B cell (primary cell): ENCODE measurements at regions not wholly inside any gene's neighbourhood (a gene's known extent, or its start where the extent isn't known, plus 50 kb on each side); places are given as distances from the start of the nearest gene placed in this dataset.

Source experiments
- ATAC-seq: fragments of 200-7000 bp; cut with Tn5 transposase; one replicate; pipeline ENCODE4 v1.10.0; 2021; ENCODE audit warnings: low read depth, mild to moderate bottlenecking, moderate number of reproducible peaks, moderate library complexity
- CTCF ChIA-PET: fragments of 350-600 bp; sonication (Branson Sonifier 250); formaldehyde crosslinking; loops from one replicate; lab custom pipeline; 2021; ENCODE audit warnings: antibody characterized with exemption, inconsistent platforms; lab: Charles Lee
- POLR2A ChIA-PET: fragments of 350-600 bp; sonication (Branson Sonifier 250); formaldehyde crosslinking; loops from one replicate; lab custom pipeline; 2021; ENCODE audit warnings: antibody characterized with exemption; lab: Charles Lee
- DNase-seq: peaks from one replicate; pipeline ENCODE4 v3.0.0; 2013
- H2AFZ ChIP-seq: 2 replicates; pipeline ENCODE4 v1.6.1; 2012; ENCODE audit warnings: mild to moderate bottlenecking, low read depth, low read length; ENCODE audit not compliant: insufficient read depth, poor library complexity, severe bottlenecking
- H3K27ac ChIP-seq, 2 donors: 1 replicate in 1 of 2; 2 replicates in 1 of 2; pipeline ENCODE4 v1.5.1; 2012 to 2013; ENCODE audit warnings: low read length in 2 of 2, mild to moderate bottlenecking in 2 of 2, moderate library complexity in 1 of 2
- H3K27me3 ChIP-seq, 4 experiments: fragments of 200-600 bp in 1 of 4; sonication (generic) in 1 of 4; replicated peaks in 1 of 4; 1 replicate in 2 of 4; 2 replicates in 2 of 4; pipeline versions ENCODE4 v1.6.1 to v1.7.0; 2013 to 2016; ENCODE audit warnings: low read length in 3 of 4, mild to moderate bottlenecking in 2 of 4, mixed read lengths in 1 of 4, moderate library complexity in 1 of 4; ENCODE audit not compliant: insufficient read depth in 4 of 4, control insufficient read depth in 3 of 4; ENCODE audit errors: control extremely low read depth in 1 of 4
- H3K36me3 ChIP-seq, 2 experiments: replicated peaks in 1 of 2; 1 replicate in 1 of 2; 2 replicates in 1 of 2; pipeline versions ENCODE4 v1.6.1 to v1.7.1; 2013; ENCODE audit warnings: low read length in 1 of 2; ENCODE audit not compliant: insufficient read depth in 2 of 2, control insufficient read depth in 1 of 2; ENCODE audit errors: control extremely low read depth in 1 of 2, extremely low read depth in 1 of 2
- H3K4me1 ChIP-seq, 2 donors: fragments of 200-600 bp in 1 of 2; sonication (generic) in 1 of 2; 1 replicate in 1 of 2; 2 replicates in 1 of 2; pipeline versions ENCODE4 v1.5.1 to v1.6.1; 2013 to 2017; ENCODE audit warnings: low read length in 2 of 2; ENCODE audit not compliant: control insufficient read depth in 2 of 2, insufficient read depth in 2 of 2
- H3K4me2 ChIP-seq: replicated peaks from 2 replicates; pipeline ENCODE3; 2012; ENCODE audit warnings: mild to moderate bottlenecking, low read depth, low read length; ENCODE audit not compliant: poor library complexity, severe bottlenecking
- H3K4me3 ChIP-seq, 5 experiments: fragments of 200-600 bp in 1 of 5; sonication (generic) in 1 of 5; 1 replicate in 3 of 5; 2 replicates in 2 of 5; pipeline versions ENCODE4 v1.5.1 to v1.7.0; 2011 to 2016; ENCODE audit warnings: low read length in 4 of 5, mild to moderate bottlenecking in 4 of 5, low read depth in 2 of 5, control low read depth in 1 of 5, moderate library complexity in 1 of 5; ENCODE audit not compliant: insufficient read depth in 1 of 5; ENCODE audit errors: control extremely low read depth in 1 of 5, extremely low read depth in 1 of 5
- H3K79me2 ChIP-seq: fragments of 200-600 bp; sonication (generic); one replicate; pipeline ENCODE4 v1.6.0; 2016; ENCODE audit warnings: low read length; ENCODE audit not compliant: control insufficient read depth, insufficient read depth
- H3K9ac ChIP-seq: fragments of 200-600 bp; sonication (generic); 2 replicates; pipeline ENCODE4 v1.6.1; 2017; ENCODE audit warnings: mild to moderate bottlenecking, low read length, moderate library complexity
- H3K9me3 ChIP-seq, 3 donors: one replicate each; pipeline versions ENCODE4 v1.6.1 to v1.7.1; 2013; ENCODE audit warnings: low read length in 2 of 3; ENCODE audit not compliant: control insufficient read depth in 2 of 3, insufficient read depth in 1 of 3; ENCODE audit errors: control extremely low read depth in 1 of 3
- H4K20me1 ChIP-seq: 2 replicates; pipeline ENCODE4 v1.6.0; 2012; ENCODE audit warnings: mild to moderate bottlenecking, low read length; ENCODE audit not compliant: insufficient read depth, control insufficient read depth, poor library complexity, severe bottlenecking
- H3K27ac Mint-ChIP-seq: one replicate; pipeline ENCODE4 v1.8.0; 2021; ENCODE audit warnings: mixed read lengths
- H3K27me3 Mint-ChIP-seq: one replicate; pipeline ENCODE4 v1.8.0; 2021; ENCODE audit warnings: mixed read lengths
- H3K4me1 Mint-ChIP-seq: one replicate; pipeline ENCODE4 v1.8.0; 2021; ENCODE audit warnings: mixed read lengths
- H3K4me3 Mint-ChIP-seq: one replicate; pipeline ENCODE4 v1.8.0; 2021; ENCODE audit warnings: mixed read lengths
- H3K9me3 Mint-ChIP-seq: one replicate; pipeline ENCODE4 v1.8.0; 2022; ENCODE audit warnings: mixed read lengths; ENCODE audit not compliant: insufficient read depth
- CTCF ChIP-seq: fragments of 200-600 bp; IDR thresholded peaks from one replicate; pipeline ENCODE4 v1.8.0; 2022; ENCODE audit warnings: antibody characterized with exemption, mild to moderate bottlenecking
- EZH2 ChIP-seq: IDR thresholded peaks from 2 replicates; pipeline ENCODE4 v1.6.1; 2012; ENCODE audit warnings: borderline replicate concordance, low read depth, mild to moderate bottlenecking, moderate library complexity, low read length; ENCODE audit not compliant: insufficient read depth, poor library complexity, severe bottlenecking
- WGBS: methylation state at CpG from one replicate; pipeline ENCODE4 v1.1.5; 2013; ENCODE audit warnings: missing lambda C conversion rate; ENCODE audit not compliant: insufficient coverage; 5-methylcytosine and 5-hydroxymethylcytosine counted together
- intact Hi-C: fragments of 100-400 bp; cut with micrococcal nuclease; formaldehyde crosslinking; loops from one replicate; pipeline ENCODE4 v1.10.0; 2022

DNA sequence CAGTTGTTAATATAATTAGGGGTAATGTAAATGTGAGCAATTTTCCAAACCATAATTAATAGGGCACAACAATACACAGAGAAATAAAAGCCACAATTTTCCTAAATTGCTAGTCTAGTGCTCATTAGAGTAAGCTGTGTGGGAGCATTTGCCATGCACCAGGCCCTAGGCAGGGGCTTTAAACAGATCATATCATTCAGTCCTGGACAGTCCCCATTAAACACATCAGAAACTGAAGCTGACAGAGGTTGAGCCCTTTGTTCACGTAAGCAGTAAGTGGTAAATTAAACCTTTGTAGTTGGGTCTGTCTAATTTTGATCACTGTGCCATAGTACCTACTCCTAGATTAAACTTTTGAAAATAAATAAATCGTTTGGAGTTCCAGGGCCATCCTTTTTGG, 931.1 kb downstream of the C6orf118 start:
- no peaks in the 10 kb centered on the region for H3K27me3 ChIP-seq
- intact Hi-C loops, result no loop called here
- H3K36me3 ChIP-seq, result no peaks in the 10 kb centered on the region
- H3K4me1 Mint-ChIP-seq, result no peaks in the 10 kb centered on the region
- ChIA-PET POLR2A (no interaction called here), CTCF (no interaction called here)
- peaks cover 13% of the 10 kb centered on the region for H3K9me3 Mint-ChIP-seq
- no peak overlapping the region for H3K9ac ChIP-seq
- no peaks in the 10 kb centered on the region for H4K20me1 ChIP-seq
- no peak for DNase-seq
- H3K4me2 ChIP-seq, result no peak overlapping the region
- no peaks in the 10 kb centered on the region for H3K9me3 ChIP-seq
- no peak overlapping the region for H3K4me3 Mint-ChIP-seq
- H3K4me1 ChIP-seq, result no peaks in the 10 kb centered on the region
- no peak overlapping the region for H3K27ac Mint-ChIP-seq
- no peaks in the 10 kb centered on the region for H3K27me3 Mint-ChIP-seq
- H3K4me3 ChIP-seq, result no peak overlapping the region
- no CpG with 5 or more reads among the region's 2 CpGs for WGBS
- no peaks in the 10 kb centered on the region for H3K79me2 ChIP-seq
- ATAC-seq, result no peak
- no peak overlapping the region for H2AFZ ChIP-seq
- TF ChIP-seq CTCF (no peak), EZH2 (no peak)
- no peak overlapping the region for H3K27ac ChIP-seq

DNA sequence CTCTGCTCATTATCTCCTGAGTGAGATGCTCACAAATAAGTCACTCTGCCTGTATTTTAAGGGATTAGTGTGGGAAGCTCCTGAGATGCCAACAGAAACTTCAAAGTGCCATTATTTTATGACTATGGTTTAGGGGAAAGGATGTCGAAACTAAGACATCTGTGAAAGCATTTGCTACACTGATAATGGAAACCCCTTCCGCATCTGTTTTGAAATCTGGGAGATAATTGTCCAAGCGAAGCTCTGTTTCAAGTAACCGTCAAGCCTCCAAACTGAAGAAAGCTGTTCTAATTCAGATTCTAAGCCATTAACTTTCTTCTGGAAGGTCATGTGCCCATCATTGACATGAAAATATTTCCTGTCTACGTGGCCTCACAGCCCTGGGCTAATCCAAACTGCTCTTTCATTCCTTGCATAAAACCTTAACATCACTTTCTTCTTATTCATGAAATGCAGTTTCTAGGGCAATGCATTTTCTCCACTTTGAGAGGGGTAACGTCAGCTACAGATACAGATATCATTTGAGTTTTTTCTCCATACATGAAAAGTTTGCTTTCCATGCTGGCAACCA, 932.0 kb downstream of the C6orf118 start:
- H3K4me1 Mint-ChIP-seq, result no peaks in the 10 kb centered on the region
- no peak for DNase-seq
- Histone ChIP-seq H3K9ac (no peak overlapping the region), H3K4me1 (no peaks in the 10 kb centered on the region), H3K36me3 (no peaks in the 10 kb centered on the region), H3K4me3 (no peak overlapping the region), H3K9me3 (no peaks in the 10 kb centered on the region), H3K27me3 (no peaks in the 10 kb centered on the region), H3K4me2 (no peak overlapping the region), H3K27ac (no peak overlapping the region), H4K20me1 (no peaks in the 10 kb centered on the region), H3K79me2 (no peaks in the 10 kb centered on the region), H2AFZ (no peak overlapping the region)
- H3K4me3 Mint-ChIP-seq, result no peak overlapping the region
- H3K27me3 Mint-ChIP-seq, result no peaks in the 10 kb centered on the region
- no peak for ATAC-seq
- H3K27ac Mint-ChIP-seq, result no peak overlapping the region
- 91% methylated on average over 5 of the region's 6 CpGs for WGBS
- H3K9me3 Mint-ChIP-seq, result peaks cover 10% of the 10 kb centered on the region
- intact Hi-C loops, result no loop called here
- POLR2A ChIA-PET, result no interaction called here
- TF ChIP-seq EZH2 (no peak), CTCF (no peak)
- CTCF ChIA-PET, result no interaction called here
